Natural killer cell treated with Interleukin-12 subunit alpha and Interleukin-12 subunit beta and Interleukin-15 and Interleukin-18, amount 100 ng/mL, for 72 hours (primary cell): ENCODE measurements at regions not wholly inside any gene's neighbourhood (a gene's known extent, or its start where the extent isn't known, plus 50 kb on each side); places are given as distances from the start of the nearest gene placed in this dataset.

Experiments
- ATAC-seq, 2 donors: fragments of 150-1000 bp; cut with Tn5 transposase in 1 of 2; sonication (Bioruptor Pico), chemical (Tn5 transposase) in 1 of 2; 2 replicates each; pipeline ENCODE4 v1.10.0; 2021
- DNase-seq: peaks from one replicate; pipeline ENCODE4 v3.0.0; 2022; ENCODE audit warnings: low spot score
- H3K27ac Mint-ChIP-seq, 2 donors: 1 replicate in 1 of 2; 2 replicates in 1 of 2; pipeline ENCODE4 v1.8.0; 2022; ENCODE audit warnings: mixed read lengths in 2 of 2, mild to moderate bottlenecking in 1 of 2, moderate library complexity in 1 of 2
- H3K27me3 Mint-ChIP-seq, 2 donors: 1 replicate in 1 of 2; 2 replicates in 1 of 2; pipeline ENCODE4 v1.8.0; 2022; ENCODE audit warnings: mixed read lengths in 2 of 2
- H3K36me3 Mint-ChIP-seq: one replicate; pipeline ENCODE4 v1.8.0; 2022; ENCODE audit warnings: mixed read lengths
- H3K4me1 Mint-ChIP-seq, 2 donors: 1 replicate in 1 of 2; 2 replicates in 1 of 2; pipeline ENCODE4 v1.8.0; 2022; ENCODE audit warnings: low read depth in 2 of 2, mixed read lengths in 2 of 2, mild to moderate bottlenecking in 1 of 2
- H3K4me3 Mint-ChIP-seq: one replicate; pipeline ENCODE4 v1.8.0; 2022; ENCODE audit warnings: mixed read lengths
- H3K9me3 Mint-ChIP-seq: 2 replicates; pipeline ENCODE4 v1.8.0; 2022; ENCODE audit warnings: mixed read lengths

GRCh38 chr6:134379599-134379998, 61.7 kb upstream of the SGK1 start:
- Mint-ChIP-seq H3K27ac (peak overlapping the region in 1 of 2 donors; percentile 84), H3K36me3 (no peaks in the 10 kb centered on the region), H3K27me3 (peaks cover 2 to 9% of the 10 kb centered on the region in 2 donors), H3K9me3 (no peaks in the 10 kb centered on the region), H3K4me1 (peaks cover 5 to 17% of the 10 kb centered on the region in 2 donors), H3K4me3 (no peak overlapping the region)
- DNase-seq, result no peak
- ATAC-seq, result no peak

DNA sequence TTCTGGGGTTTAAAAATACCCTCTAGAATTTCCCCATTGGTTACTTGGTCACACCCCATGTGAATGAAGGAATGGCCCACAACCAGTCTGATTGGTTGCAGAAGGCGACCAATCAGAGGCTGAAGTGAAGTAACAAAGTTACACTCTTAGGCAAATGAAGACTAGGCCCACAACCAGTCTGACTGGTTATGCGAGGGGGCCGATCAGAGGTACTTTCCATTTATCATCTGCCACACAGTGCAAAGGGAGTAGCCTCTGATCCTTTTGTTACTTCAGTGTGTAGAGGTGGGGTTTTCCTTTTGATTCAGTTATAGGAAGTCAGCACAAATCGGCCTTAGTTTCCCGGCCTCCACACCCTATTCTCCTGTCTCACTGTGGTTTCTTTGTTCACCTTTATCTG, 61.2 kb upstream of the SGK1 start:
- DNase-seq, result no peak
- Mint-ChIP-seq H3K4me1 (peaks cover 5 to 19% of the 10 kb centered on the region in 2 donors), H3K4me3 (no peak overlapping the region), H3K36me3 (no peaks in the 10 kb centered on the region), H3K27ac (peak overlapping the region in 1 of 2 donors; percentile 84), H3K9me3 (no peaks in the 10 kb centered on the region), H3K27me3 (peaks cover 4 to 13% of the 10 kb centered on the region in 2 donors)
- ATAC-seq, result peak; percentile 81 to 87

- H3K4me3 Mint-ChIP-seq, result no peak overlapping the region
- no peaks in the 10 kb centered on the region for H3K36me3 Mint-ChIP-seq
- DNase-seq (no peak), ATAC-seq (no peak)
- H3K27me3 Mint-ChIP-seq, result peaks cover 4 to 13% of the 10 kb centered on the region in 2 donors
- peaks cover 5 to 20% of the 10 kb centered on the region in 2 donors for H3K4me1 Mint-ChIP-seq
- H3K27ac Mint-ChIP-seq, result no peak overlapping the region
- no peaks in the 10 kb centered on the region for H3K9me3 Mint-ChIP-seq
Observed at GRCh38 chr6:134378426-134378825, 60.5 kb upstream of the SGK1 start.

- Mint-ChIP-seq H3K27me3 (peaks cover 4 to 13% of the 10 kb centered on the region in 2 donors), H3K27ac (no peak overlapping the region), H3K4me3 (no peak overlapping the region), H3K36me3 (no peaks in the 10 kb centered on the region), H3K9me3 (no peaks in the 10 kb centered on the region), H3K4me1 (peaks cover 5 to 28% of the 10 kb centered on the region in 2 donors)
- ATAC-seq (peak; percentile 53 to 74), DNase-seq (no peak)
Observed at GRCh38 chr6:134376785-134377184, 58.9 kb upstream of the SGK1 start.

DNA sequence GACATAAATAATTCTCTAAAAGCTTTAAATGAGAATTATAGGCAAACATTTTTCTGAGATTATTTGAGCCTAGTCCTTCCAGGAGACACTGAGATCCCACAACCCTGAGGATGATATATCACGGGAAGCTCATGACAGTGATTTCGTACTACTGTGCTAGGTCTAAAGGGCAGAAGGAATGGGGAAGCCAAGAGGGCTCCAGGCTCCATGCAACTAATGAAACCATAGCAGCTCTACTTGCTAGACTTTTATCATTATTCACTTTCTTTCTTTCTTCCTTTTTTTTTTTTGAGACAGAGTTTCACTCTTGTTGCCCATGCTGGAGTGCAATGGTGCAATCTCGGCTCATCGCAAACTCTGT, 57.3 kb upstream of the SGK1 start:
- Mint-ChIP-seq H3K27me3 (peaks cover 4 to 13% of the 10 kb centered on the region in 2 donors), H3K4me3 (no peak overlapping the region), H3K4me1 (peaks cover 5 to 28% of the 10 kb centered on the region in 2 donors), H3K9me3 (no peaks in the 10 kb centered on the region), H3K36me3 (no peaks in the 10 kb centered on the region), H3K27ac (no peak overlapping the region)
- ATAC-seq (no peak), DNase-seq (no peak)

DNA sequence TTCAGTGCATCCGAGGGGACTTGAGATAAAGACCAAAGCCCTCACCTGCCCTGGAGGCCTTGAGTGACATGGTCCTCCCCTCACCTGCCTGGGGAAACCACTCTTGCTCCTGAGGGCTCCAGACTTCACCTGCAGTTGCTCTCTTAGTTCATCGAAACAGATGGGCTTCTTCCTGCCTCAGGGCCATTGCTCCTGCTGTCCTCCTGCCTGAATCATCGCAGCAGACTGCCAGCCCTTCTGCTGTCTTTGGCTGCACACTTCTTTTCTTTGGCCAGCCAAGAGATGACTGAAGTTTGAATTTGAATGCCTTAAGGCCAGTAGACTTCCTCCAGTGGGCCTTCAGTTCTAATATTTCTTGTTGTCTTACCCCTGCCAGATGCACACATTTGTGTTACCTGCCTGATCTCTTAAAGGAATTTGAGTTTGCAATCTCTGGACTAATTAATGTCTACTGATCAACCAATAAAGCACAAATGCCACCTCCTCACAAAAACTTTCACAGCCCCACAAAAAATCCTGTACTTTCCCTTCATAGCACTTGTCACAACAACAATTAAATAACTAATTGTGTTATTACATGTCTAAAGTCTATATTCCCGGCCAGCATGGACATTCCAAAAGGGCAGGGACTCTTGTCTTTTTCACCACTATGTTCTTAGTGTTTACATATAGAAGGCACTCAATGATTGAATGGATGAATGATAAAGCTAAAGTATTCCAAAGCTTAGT, 56.7 kb upstream of the SGK1 start:
- DNase-seq, result no peak
- H3K4me1 Mint-ChIP-seq, result peaks cover 5 to 25% of the 10 kb centered on the region in 2 donors

DNA sequence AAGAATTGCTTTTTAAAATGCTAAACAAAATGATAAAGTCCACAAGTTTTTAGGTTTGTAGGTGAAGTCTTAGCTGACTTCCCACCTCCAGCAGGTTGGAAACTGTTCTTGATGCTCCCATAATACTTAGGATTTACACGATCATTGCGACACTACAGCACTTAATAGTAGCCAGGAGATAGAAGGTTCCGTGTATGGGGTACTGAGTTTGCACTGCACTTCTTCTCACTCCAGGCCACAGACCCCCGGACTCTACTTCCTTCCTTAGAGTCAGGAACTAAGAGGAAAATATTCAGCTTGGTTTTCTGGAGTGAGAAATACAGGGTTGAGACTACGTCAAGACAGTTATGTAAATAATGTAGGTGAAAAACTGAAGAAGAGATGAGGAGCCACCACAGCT, 56.1 kb upstream of the SGK1 start:
- peak overlapping the region in 1 of 2 donors; percentile 75 for H3K27ac Mint-ChIP-seq
- no peak for DNase-seq

More for the DNA sequence above, 56.7 kb upstream of the SGK1 start:
- peaks cover 4 to 13% of the 10 kb centered on the region in 2 donors for H3K27me3 Mint-ChIP-seq
- H3K36me3 Mint-ChIP-seq, result no peaks in the 10 kb centered on the region
- no peak overlapping the region for H3K4me3 Mint-ChIP-seq
- no peaks in the 10 kb centered on the region for H3K9me3 Mint-ChIP-seq
- H3K27ac Mint-ChIP-seq, result peak overlapping the region in 1 of 2 donors; percentile 47
- ATAC-seq, result no peak

GRCh38 chr6:134373282-134373922, 55.5 kb upstream of the SGK1 start:
- peak in 1 of 2 donors; percentile 52 for ATAC-seq
- Mint-ChIP-seq H3K9me3 (no peaks in the 10 kb centered on the region), H3K27me3 (peaks cover 4 to 13% of the 10 kb centered on the region in 2 donors), H3K4me1 (peaks cover 5 to 18% of the 10 kb centered on the region in 2 donors), H3K36me3 (no peaks in the 10 kb centered on the region), H3K27ac (peak overlapping the region in 1 of 2 donors; percentile 75), H3K4me3 (no peak overlapping the region)
- no peak for DNase-seq

More for the DNA sequence above, 56.1 kb upstream of the SGK1 start:
- Mint-ChIP-seq H3K9me3 (no peaks in the 10 kb centered on the region), H3K4me3 (no peak overlapping the region), H3K27me3 (peaks cover 4 to 13% of the 10 kb centered on the region in 2 donors), H3K4me1 (peaks cover 5 to 22% of the 10 kb centered on the region in 2 donors), H3K36me3 (no peaks in the 10 kb centered on the region)
- no peak for ATAC-seq

DNA sequence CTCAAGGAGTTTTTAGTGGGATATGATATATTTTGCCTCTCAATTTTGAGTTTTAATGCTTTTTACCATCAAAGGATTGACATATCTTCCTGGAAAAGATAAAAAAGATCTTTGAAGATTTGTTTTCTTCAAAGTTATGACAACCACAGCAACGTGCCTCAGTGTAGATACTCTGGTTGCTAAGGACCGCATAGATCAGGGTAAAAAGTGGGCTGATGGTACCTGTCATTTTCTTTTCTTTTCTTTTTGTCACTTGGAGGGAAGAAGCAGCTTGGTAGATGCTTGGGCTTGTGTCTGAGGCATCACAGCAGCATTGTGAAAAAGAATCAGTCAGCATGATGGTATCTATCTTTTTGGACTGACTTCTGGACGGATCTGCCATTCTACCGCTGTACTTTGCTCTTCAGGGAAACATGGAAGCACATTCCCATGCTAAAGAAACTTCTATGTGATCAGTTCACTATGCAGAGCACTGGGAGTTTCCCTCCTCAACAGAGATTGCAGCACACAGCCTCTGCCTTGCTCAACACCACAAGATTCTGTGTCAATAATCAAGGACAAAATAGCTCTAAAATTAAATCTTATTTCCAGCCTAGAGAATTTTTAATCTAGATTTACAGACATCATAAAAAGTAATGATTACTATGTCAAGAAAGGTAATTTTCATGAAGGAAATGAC, 54.8 kb upstream of the SGK1 start:
- Mint-ChIP-seq H3K27ac (peak overlapping the region in 1 of 2 donors; percentile 75), H3K4me3 (no peak overlapping the region), H3K4me1 (peaks cover 5 to 18% of the 10 kb centered on the region in 2 donors), H3K9me3 (no peaks in the 10 kb centered on the region), H3K36me3 (no peaks in the 10 kb centered on the region), H3K27me3 (peaks cover 4 to 13% of the 10 kb centered on the region in 2 donors)
- DNase-seq (no peak), ATAC-seq (no peak)

DNA sequence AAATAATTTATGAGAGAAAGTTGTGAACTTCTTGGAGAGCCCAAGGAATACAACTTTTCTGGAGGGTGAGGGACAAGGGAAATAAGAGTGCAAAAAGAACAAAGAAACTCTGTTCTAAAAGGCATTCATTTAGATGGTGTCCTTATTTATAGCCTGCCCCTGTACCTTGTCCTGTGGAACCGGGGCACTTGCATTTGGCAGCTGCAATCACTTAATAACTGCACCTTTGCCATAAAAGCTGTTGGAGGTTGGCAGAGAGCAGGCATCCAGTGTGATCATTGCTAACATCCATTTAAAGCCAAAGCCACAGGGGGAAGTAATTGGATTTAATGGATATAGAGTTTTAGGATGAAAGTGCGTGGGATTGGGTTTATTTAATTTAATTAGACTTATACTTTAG, 50.8 kb upstream of the SGK1 start:
- ATAC-seq (no peak), DNase-seq (no peak)
- no peaks in the 10 kb centered on the region for H3K9me3 Mint-ChIP-seq
- no peak overlapping the region for H3K27ac Mint-ChIP-seq
- peaks cover 0 to 9% of the 10 kb centered on the region in 2 donors for H3K4me1 Mint-ChIP-seq
- peaks cover 3 to 8% of the 10 kb centered on the region in 2 donors for H3K27me3 Mint-ChIP-seq
- no peaks in the 10 kb centered on the region for H3K36me3 Mint-ChIP-seq
- H3K4me3 Mint-ChIP-seq, result no peak overlapping the region
